Ishikawa (cell line): ENCODE measurements at regions not wholly inside any gene's neighbourhood (a gene's known extent, or its start where the extent isn't known, plus 50 kb on each side); places are given as distances from the start of the nearest gene placed in this dataset.

ENCODE experiments used
- CEBPB ChIP-seq: IDR thresholded peaks from 2 replicates; pipeline ENCODE4 v1.6.1; 2012
- CREB1 ChIP-seq: IDR thresholded peaks from 2 replicates; pipeline ENCODE4 v1.6.1; 2012; ENCODE audit warnings: low read depth
- EGR1 ChIP-seq: IDR thresholded peaks from 2 replicates; pipeline ENCODE4 v1.6.1; 2012
- EP300 ChIP-seq: IDR thresholded peaks from 2 replicates; pipeline ENCODE4 v1.6.1; 2012; ENCODE audit warnings: borderline replicate concordance
- FOXM1 ChIP-seq: IDR thresholded peaks from 2 replicates; pipeline ENCODE4 v1.6.1; 2012; ENCODE audit warnings: low read depth, borderline replicate concordance
- NFIC ChIP-seq: IDR thresholded peaks from 2 replicates; pipeline ENCODE4 v1.6.1; 2012
- RAD21 ChIP-seq: IDR thresholded peaks from 2 replicates; pipeline ENCODE4 v1.6.1; 2012; ENCODE audit warnings: low read depth
- TAF1 ChIP-seq: IDR thresholded peaks from 2 replicates; pipeline ENCODE4 v1.6.1; 2012; ENCODE audit warnings: low read depth, mild to moderate bottlenecking
- TCF12 ChIP-seq: IDR thresholded peaks from 2 replicates; pipeline ENCODE4 v1.6.1; 2012; ENCODE audit warnings: low read depth
- TEAD4 ChIP-seq: IDR thresholded peaks from 2 replicates; pipeline ENCODE4 v1.6.1; 2012
- YY1 ChIP-seq: IDR thresholded peaks from 2 replicates; pipeline ENCODE4 v1.6.1; 2012; ENCODE audit warnings: low read depth
- ZBTB7A ChIP-seq: IDR thresholded peaks from 2 replicates; pipeline ENCODE4 v1.6.1; 2012; ENCODE audit warnings: low read depth
- TF ChIP-seq, protein P1 (sequence below): IDR thresholded peaks from 2 replicates; pipeline ENCODE4 v1.6.1; 2012
- TF ChIP-seq, protein P2 (sequence below): IDR thresholded peaks from 2 replicates; pipeline ENCODE4 v1.6.1; 2012; ENCODE audit warnings: low read depth, mild to moderate bottlenecking
- TF ChIP-seq, protein P3 (sequence below): IDR thresholded peaks from 2 replicates; pipeline ENCODE4 v1.6.1; 2012

DNA sequence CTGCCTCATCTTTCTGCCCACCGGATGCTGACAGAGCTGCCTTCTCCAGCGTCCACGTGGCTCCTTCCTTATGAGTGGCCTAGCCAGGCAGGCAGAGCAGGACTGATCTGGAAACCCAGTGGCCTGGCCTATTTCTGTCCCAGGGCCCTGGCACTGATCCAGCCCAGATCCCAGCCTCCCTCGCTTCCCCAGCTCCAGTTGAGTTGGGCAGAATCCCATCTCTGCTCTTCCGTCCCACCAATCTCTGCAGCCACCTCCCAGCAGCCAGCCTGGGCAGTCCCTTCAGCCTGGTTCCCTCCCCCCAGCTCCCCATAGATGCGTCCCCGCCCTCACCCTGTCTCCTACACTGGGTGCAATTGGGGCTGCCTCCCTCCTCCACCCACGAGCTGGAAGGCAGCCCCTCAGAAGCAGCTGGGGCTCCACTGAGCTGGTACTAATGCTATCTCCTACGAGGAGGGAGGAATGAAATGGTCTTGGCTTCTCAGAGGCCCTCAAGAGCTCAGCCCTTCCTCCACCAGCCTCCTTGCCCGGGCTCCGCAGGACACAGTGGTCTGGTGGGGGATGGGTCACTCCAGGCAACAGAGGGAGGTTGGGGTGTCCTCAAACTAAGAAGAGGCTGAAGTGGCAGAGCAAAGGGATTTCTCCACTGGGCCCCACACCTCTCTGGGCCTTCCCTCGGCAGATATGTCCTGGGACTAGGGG lies 94.2 kb downstream of the PJA1 start:
- TF ChIP-seq EGR1: no peak
- TF ChIP-seq, protein P1, sequence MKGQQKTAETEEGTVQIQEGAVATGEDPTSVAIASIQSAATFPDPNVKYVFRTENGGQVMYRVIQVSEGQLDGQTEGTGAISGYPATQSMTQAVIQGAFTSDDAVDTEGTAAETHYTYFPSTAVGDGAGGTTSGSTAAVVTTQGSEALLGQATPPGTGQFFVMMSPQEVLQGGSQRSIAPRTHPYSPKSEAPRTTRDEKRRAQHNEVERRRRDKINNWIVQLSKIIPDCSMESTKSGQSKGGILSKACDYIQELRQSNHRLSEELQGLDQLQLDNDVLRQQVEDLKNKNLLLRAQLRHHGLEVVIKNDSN: no peak
- TF ChIP-seq TCF12: no peak
- no peak for TF ChIP-seq CREB1
- TF ChIP-seq, protein P2, sequence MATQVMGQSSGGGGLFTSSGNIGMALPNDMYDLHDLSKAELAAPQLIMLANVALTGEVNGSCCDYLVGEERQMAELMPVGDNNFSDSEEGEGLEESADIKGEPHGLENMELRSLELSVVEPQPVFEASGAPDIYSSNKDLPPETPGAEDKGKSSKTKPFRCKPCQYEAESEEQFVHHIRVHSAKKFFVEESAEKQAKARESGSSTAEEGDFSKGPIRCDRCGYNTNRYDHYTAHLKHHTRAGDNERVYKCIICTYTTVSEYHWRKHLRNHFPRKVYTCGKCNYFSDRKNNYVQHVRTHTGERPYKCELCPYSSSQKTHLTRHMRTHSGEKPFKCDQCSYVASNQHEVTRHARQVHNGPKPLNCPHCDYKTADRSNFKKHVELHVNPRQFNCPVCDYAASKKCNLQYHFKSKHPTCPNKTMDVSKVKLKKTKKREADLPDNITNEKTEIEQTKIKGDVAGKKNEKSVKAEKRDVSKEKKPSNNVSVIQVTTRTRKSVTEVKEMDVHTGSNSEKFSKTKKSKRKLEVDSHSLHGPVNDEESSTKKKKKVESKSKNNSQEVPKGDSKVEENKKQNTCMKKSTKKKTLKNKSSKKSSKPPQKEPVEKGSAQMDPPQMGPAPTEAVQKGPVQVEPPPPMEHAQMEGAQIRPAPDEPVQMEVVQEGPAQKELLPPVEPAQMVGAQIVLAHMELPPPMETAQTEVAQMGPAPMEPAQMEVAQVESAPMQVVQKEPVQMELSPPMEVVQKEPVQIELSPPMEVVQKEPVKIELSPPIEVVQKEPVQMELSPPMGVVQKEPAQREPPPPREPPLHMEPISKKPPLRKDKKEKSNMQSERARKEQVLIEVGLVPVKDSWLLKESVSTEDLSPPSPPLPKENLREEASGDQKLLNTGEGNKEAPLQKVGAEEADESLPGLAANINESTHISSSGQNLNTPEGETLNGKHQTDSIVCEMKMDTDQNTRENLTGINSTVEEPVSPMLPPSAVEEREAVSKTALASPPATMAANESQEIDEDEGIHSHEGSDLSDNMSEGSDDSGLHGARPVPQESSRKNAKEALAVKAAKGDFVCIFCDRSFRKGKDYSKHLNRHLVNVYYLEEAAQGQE: no peak
- no peak for TF ChIP-seq TAF1
- TF ChIP-seq YY1: no peak
- TF ChIP-seq, protein P3, sequence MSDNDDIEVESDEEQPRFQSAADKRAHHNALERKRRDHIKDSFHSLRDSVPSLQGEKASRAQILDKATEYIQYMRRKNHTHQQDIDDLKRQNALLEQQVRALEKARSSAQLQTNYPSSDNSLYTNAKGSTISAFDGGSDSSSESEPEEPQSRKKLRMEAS: no peak

DNA sequence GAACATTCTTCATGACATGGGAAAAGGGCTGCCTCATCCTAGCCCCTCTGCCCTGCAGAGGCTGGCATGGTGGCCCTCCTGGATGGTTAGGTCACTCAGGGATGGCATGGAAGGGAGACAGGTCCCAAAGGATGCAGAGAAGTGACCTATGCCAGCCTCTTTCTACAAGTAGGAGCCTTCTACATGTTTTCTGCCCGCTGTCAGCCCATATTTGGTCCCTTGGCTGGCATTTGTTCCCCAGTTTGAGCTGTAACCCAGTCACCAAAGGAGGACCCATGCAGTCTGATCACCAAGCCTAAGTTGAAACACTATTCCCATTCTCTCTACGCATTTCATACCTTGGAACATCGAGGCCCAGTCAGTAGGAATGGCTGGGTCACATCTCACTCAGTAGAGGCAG lies 95.4 kb downstream of the PJA1 start:
- TF ChIP-seq TEAD4: no peak
- TF ChIP-seq FOXM1: no peak
- TF ChIP-seq, protein P3: no peak
- no peak for TF ChIP-seq CEBPB
- no peak for TF ChIP-seq CREB1
- no peak for TF ChIP-seq EGR1
- TF ChIP-seq YY1: no peak
- TF ChIP-seq, protein P1: no peak
- no peak for TF ChIP-seq EP300
- no peak for TF ChIP-seq ZBTB7A
- no peak for TF ChIP-seq TCF12
- TF ChIP-seq TAF1: no peak
- TF ChIP-seq RAD21: no peak
- TF ChIP-seq NFIC: no peak

DNA sequence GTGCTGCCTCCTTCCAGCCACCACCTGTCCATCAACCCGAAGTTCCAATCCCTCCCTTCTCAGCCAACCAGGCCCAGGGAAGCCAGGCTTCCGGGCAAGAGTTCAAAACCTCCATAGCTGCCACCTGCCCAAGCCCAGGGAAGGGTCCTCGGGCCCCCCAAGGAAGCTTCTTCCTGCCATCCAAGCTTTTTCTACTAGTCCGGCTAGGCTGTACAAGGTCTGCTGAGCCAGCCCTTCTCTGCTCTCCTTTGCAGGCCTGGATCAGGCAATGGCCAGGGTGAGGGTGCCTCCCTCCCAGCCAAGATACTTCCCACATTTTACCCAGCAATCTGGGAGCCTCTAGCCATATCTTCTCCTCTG lies 96.2 kb downstream of the PJA1 start:
- TF ChIP-seq TCF12 (no peak), TEAD4 (no peak), CREB1 (no peak), RAD21 (no peak), ZBTB7A (no peak), TAF1 (no peak), NFIC (no peak), CEBPB (no peak), FOXM1 (no peak), EP300 (no peak)
- TF ChIP-seq, protein P2: no peak
- TF ChIP-seq, protein P3: no peak
- TF ChIP-seq, protein P1: no peak

DNA sequence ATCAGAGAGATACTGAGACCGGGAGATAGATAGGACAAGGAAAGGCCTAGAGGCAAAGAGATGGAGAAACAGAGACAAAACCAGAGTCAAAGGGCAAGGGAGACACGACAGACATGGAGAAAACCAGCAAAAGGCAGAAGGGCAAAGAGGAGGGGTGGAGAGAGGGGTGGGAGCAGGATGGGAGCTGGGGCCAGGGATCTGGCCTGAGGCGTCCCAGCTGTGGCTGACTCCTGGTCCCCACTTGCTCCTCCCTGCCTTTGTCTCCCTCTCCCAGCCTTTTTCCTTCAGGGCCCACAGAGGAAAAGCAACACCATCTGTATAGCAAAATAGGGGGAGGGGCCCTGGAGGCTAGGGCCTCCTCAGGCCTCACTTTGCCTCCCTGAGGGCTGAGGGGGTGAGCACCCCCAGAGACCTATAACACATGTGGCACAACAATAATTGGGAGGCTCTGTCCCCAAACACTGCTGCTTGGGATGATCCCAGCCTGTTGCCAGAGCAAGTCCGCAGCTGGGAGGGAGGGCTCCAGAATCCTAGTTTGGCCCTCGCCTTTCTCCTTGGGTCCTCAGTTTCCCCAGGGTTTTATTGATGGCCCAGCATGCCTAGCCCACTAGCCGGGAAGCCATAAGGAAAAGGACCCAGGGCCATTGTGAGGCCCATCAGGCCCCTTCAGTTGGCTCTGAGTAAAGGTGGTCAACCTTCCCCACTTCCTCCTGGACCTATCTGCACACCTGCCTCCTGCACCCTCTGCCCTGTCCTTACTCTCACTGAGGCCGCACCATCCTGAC lies 96.8 kb downstream of the PJA1 start:
- TF ChIP-seq RAD21 (no peak), YY1 (no peak), NFIC (no peak), TEAD4 (no peak), EP300 (no peak), FOXM1 (no peak), TCF12 (no peak), TAF1 (no peak), CEBPB (no peak)
- TF ChIP-seq, protein P2: no peak
- TF ChIP-seq, protein P1: no peak
- TF ChIP-seq, protein P3: no peak
